CD4-positive, alpha-beta T cell treated with Interleukin-4 for 1 hour (primary cell): ENCODE measurements at regions not wholly inside any gene's neighbourhood (a gene's known extent, or its start where the extent isn't known, plus 50 kb on each side); places are given as distances from the start of the nearest gene placed in this dataset.

ENCODE experiments used
- DNase-seq, 2 donors: peaks; one replicate each; pipeline ENCODE4 v3.0.0-alpha.2; 2020 to 2022

GRCh38 chr14:22412926-22413411 lies 176.1 kb downstream of the DAD1 start:
- DNase-seq: no peak

GRCh38 chr14:22411398-22412055 lies 177.5 kb downstream of the DAD1 start:
- no peak for DNase-seq

GRCh38 chr14:22410497-22410896 lies 178.5 kb downstream of the DAD1 start:
- DNase-seq: no peak

GRCh38 chr14:22409006-22409405 lies 180.0 kb downstream of the DAD1 start:
- no peak for DNase-seq

- DNase-seq: no peak
These were observed 180.5 kb downstream of the DAD1 start for GRCh38 chr14:22408547-22408946.

GRCh38 chr14:22407033-22407432 lies 182.0 kb downstream of the DAD1 start:
- DNase-seq: no peak

GRCh38 chr14:22405201-22405600 lies 183.8 kb downstream of the DAD1 start:
- DNase-seq: no peak

- no peak for DNase-seq
These were observed 185.7 kb downstream of the DAD1 start for GRCh38 chr14:22403296-22403695.

- DNase-seq: no peak
These were observed 188.3 kb downstream of the DAD1 start for GRCh38 chr14:22400655-22401259.

- DNase-seq: no peak
These were observed 189.2 kb downstream of the DAD1 start for GRCh38 chr14:22399776-22400175.

- DNase-seq: no peak
These were observed 191.7 kb downstream of the DAD1 start for GRCh38 chr14:22397221-22397737.

- no peak for DNase-seq
These were observed 193.2 kb downstream of the DAD1 start for GRCh38 chr14:22395803-22396202.

GRCh38 chr14:22394616-22395015 lies 194.4 kb downstream of the DAD1 start:
- no peak for DNase-seq

- DNase-seq: no peak
These were observed 195.2 kb downstream of the DAD1 start for GRCh38 chr14:22393796-22394195.

GRCh38 chr14:22391908-22392565 lies 197.0 kb downstream of the DAD1 start:
- peak; percentile 17 to 58 for DNase-seq

- DNase-seq: no peak
These were observed 198.1 kb downstream of the DAD1 start for GRCh38 chr14:22390824-22391461.

- no peak for DNase-seq
These were observed 198.8 kb downstream of the DAD1 start for GRCh38 chr14:22390195-22390594.

- no peak for DNase-seq
These were observed 200.1 kb downstream of the DAD1 start for GRCh38 chr14:22388669-22389595.

GRCh38 chr14:22387776-22388241 lies 201.2 kb downstream of the DAD1 start:
- DNase-seq: no peak

- peak; percentile 28 to 71 for DNase-seq
These were observed 201.9 kb downstream of the DAD1 start for GRCh38 chr14:22386924-22387775.

- DNase-seq: no peak
These were observed 204.0 kb downstream of the DAD1 start for GRCh38 chr14:22384974-22385526.
